Mucosa of rectum (tissue), 2 donors: ENCODE measurements at regions not wholly inside any gene's neighbourhood (a gene's known extent, or its start where the extent isn't known, plus 50 kb on each side); places are given as distances from the start of the nearest gene placed in this dataset.
"Not testable (repeated sequence)": the region's sequence is repeated elsewhere in the genome, so short reads cannot be mapped to it uniquely, and the experiment has no call there.

Experiments used
- H3K27ac ChIP-seq, 2 donors: one replicate each; pipeline ENCODE4 v1.7.0; 2013; ENCODE audit warnings: inconsistent platforms in 2 of 2, low read depth in 2 of 2, low read length in 2 of 2
- H3K27me3 ChIP-seq, 2 donors: one replicate each; pipeline ENCODE4 v1.7.0; 2013; ENCODE audit warnings: low read length in 2 of 2; ENCODE audit not compliant: control insufficient read depth in 2 of 2, insufficient read depth in 2 of 2
- H3K36me3 ChIP-seq, 2 donors: one replicate each; pipeline ENCODE4 v1.7.0; 2013; ENCODE audit warnings: low read length in 2 of 2; ENCODE audit not compliant: control insufficient read depth in 2 of 2, insufficient read depth in 2 of 2
- H3K4me1 ChIP-seq, 2 donors: one replicate each; pipeline ENCODE4 v1.7.0; 2013; ENCODE audit warnings: low read length in 2 of 2, mild to moderate bottlenecking in 1 of 2; ENCODE audit not compliant: control insufficient read depth in 2 of 2, insufficient read depth in 2 of 2
- H3K4me3 ChIP-seq, 2 donors: one replicate each; pipeline ENCODE4 v1.7.0; 2013; ENCODE audit warnings: low read length in 2 of 2
- H3K9ac ChIP-seq, 2 donors: one replicate each; pipeline ENCODE4 v1.7.0; 2013; ENCODE audit warnings: low read length in 2 of 2, low read depth in 1 of 2, mild to moderate bottlenecking in 1 of 2
- H3K9me3 ChIP-seq, 2 donors: one replicate each; pipeline ENCODE4 v1.7.0; 2013; ENCODE audit warnings: low read length in 2 of 2; ENCODE audit not compliant: control insufficient read depth in 2 of 2
- donor health status: healthy.
- donor health status: Normal muscosa, but diverticular disease.

DNA sequence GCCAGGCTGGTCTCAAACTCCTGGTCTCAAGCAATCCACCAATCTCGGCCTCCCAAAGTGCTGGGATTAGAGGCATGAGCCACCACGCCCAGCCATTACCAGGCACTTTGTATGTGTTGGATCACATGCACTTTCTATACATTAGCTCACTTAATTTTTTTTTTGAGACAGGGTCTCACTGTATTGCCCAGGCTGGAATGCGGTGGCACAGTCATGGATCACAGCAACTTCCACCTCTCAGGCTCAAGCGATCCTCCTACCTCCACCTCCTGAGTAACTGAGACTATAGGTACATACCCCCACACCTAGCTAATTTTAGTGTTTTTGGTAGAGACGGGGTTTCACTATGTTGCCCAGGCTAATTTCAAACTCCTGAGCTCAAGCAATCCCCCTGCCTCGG is 203.0 kb upstream of the MYL2 start:
- H3K9ac ChIP-seq = no peak overlapping the region
- no peak overlapping the region for H3K4me3 ChIP-seq
- no peaks in the 10 kb centered on the region for H3K9me3 ChIP-seq
- no peaks in the 10 kb centered on the region for H3K36me3 ChIP-seq
- no peak overlapping the region for H3K27ac ChIP-seq
- H3K27me3 ChIP-seq = no peaks in the 10 kb centered on the region
- no peaks in the 10 kb centered on the region for H3K4me1 ChIP-seq

DNA sequence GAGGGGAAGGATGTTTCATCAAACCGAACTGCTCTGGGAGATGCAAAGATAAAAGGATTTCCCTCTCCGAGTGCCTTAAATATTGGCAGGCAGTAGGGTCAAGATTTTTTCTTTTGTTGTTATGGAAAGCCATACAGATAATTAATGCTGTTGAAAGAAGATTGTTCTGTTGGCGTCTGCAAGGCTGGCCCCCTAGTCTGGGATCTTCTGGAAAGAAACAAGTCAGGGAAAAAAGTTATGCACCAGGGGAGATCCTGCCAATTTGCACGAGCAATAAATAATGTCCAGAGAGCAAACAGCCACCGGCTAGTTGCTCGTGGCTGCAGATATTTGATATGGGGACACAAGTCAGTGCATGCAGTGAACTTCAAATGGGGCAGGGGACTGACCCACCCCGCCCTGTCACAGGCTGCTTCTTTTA is 202.1 kb upstream of the MYL2 start:
- Histone ChIP-seq H3K4me3 (no peak overlapping the region), H3K9me3 (no peaks in the 10 kb centered on the region), H3K4me1 (no peaks in the 10 kb centered on the region), H3K27ac (no peak overlapping the region), H3K27me3 (no peaks in the 10 kb centered on the region), H3K36me3 (no peaks in the 10 kb centered on the region), H3K9ac (no peak overlapping the region)

GRCh38 chr12:111121840-111122239 is 201.5 kb upstream of the MYL2 start:
- H3K9ac ChIP-seq = no peak overlapping the region
- H3K9me3 ChIP-seq = peaks cover 0 to 3% of the 10 kb centered on the region in 2 donors
- H3K4me1 ChIP-seq = no peaks in the 10 kb centered on the region
- no peak overlapping the region for H3K27ac ChIP-seq
- H3K4me3 ChIP-seq = no peak overlapping the region
- no peaks in the 10 kb centered on the region for H3K36me3 ChIP-seq
- H3K27me3 ChIP-seq = no peaks in the 10 kb centered on the region

- Histone ChIP-seq H3K4me1 (no peaks in the 10 kb centered on the region), H3K27me3 (no peaks in the 10 kb centered on the region), H3K9me3 (peaks cover 0 to 3% of the 10 kb centered on the region in 2 donors), H3K4me3 (no peak overlapping the region), H3K27ac (no peak overlapping the region), H3K9ac (no peak overlapping the region), H3K36me3 (no peaks in the 10 kb centered on the region)
These were observed 200.2 kb upstream of the MYL2 start for GRCh38 chr12:111120578-111120977.

DNA sequence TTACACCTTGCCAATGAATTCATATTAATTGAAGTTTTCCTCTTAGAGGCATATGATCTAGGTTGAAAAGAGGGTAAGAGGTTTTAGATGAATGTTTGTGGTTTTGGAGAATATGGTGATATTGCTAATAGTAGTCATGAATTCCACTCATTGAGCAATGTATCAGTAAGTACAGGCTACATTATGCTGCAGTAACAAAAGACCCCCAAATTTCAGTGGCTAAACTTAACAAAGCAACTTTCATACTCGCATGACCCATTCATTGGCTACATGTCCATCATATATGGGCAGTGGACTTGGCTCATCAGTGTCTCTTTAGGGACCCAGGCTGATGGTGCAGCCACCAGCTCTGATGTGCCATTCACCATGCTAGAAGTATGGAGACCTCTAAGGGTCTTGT is 196.6 kb upstream of the MYL2 start:
- no peaks in the 10 kb centered on the region for H3K27me3 ChIP-seq
- no peaks in the 10 kb centered on the region for H3K4me1 ChIP-seq
- H3K27ac ChIP-seq = no peak overlapping the region
- peaks cover 0 to 3% of the 10 kb centered on the region in 2 donors for H3K9me3 ChIP-seq
- H3K4me3 ChIP-seq = no peak overlapping the region
- no peak overlapping the region for H3K9ac ChIP-seq
- no peaks in the 10 kb centered on the region for H3K36me3 ChIP-seq

GRCh38 chr12:111113313-111113712 is 192.9 kb upstream of the MYL2 start:
- H3K9me3 ChIP-seq, H3K9ac ChIP-seq, H3K27me3 ChIP-seq, H3K4me1 ChIP-seq, H3K36me3 ChIP-seq, H3K27ac ChIP-seq, H3K4me3 ChIP-seq: not testable (repeated sequence)

GRCh38 chr12:111112311-111113098 is 192.1 kb upstream of the MYL2 start:
- H3K27ac ChIP-seq = no peak overlapping the region
- no peaks in the 10 kb centered on the region for H3K4me1 ChIP-seq
- peaks cover 0 to 3% of the 10 kb centered on the region in 2 donors for H3K9me3 ChIP-seq
- H3K27me3 ChIP-seq = no peaks in the 10 kb centered on the region
- no peak overlapping the region for H3K4me3 ChIP-seq
- H3K9ac ChIP-seq = no peak overlapping the region
- no peaks in the 10 kb centered on the region for H3K36me3 ChIP-seq

- Histone ChIP-seq H3K9ac (no peak overlapping the region), H3K4me1 (no peaks in the 10 kb centered on the region), H3K27me3 (no peaks in the 10 kb centered on the region), H3K4me3 (no peak overlapping the region), H3K9me3 (no peaks in the 10 kb centered on the region), H3K36me3 (no peaks in the 10 kb centered on the region), H3K27ac (no peak overlapping the region)
These were observed 191.3 kb upstream of the MYL2 start for GRCh38 chr12:111111681-111112080.

GRCh38 chr12:111110556-111110955 is 190.2 kb upstream of the MYL2 start:
- H3K4me3 ChIP-seq = no peak overlapping the region
- no peak overlapping the region for H3K27ac ChIP-seq
- no peaks in the 10 kb centered on the region for H3K36me3 ChIP-seq
- H3K4me1 ChIP-seq = no peaks in the 10 kb centered on the region
- no peaks in the 10 kb centered on the region for H3K27me3 ChIP-seq
- no peak overlapping the region for H3K9ac ChIP-seq
- H3K9me3 ChIP-seq = no peaks in the 10 kb centered on the region

DNA sequence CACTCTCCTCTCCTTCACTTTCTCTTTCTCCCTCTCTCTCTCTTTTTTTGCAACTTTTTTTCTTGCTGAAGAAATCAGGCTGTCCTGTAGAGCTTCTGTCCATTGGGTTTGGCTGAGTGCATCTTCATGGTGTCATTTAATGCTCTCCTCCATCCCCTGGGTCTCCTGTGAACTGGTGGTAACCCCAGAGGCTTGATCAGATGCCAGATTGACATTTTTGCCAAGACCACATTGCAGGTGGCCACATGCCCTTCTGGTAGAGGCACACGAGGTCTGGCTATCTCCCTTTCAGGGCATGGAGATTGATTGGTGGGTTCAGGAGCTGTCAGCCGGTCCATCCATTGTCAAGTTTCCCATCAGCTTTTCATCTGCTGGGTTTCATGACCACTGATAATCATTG is 188.3 kb upstream of the MYL2 start:
- Histone ChIP-seq H3K9me3 (no peaks in the 10 kb centered on the region), H3K4me1 (no peaks in the 10 kb centered on the region), H3K36me3 (no peaks in the 10 kb centered on the region), H3K27me3 (no peaks in the 10 kb centered on the region), H3K4me3 (no peak overlapping the region), H3K27ac (no peak overlapping the region), H3K9ac (no peak overlapping the region)
